ENCODE measurements at regions not wholly inside any gene's neighbourhood (a gene's known extent, or its start where the extent isn't known, plus 50 kb on each side); places are given as distances from the start of the nearest gene placed in this dataset.

- TF ChIP-seq ZNF462 (CRISPR knock-in tag; IDR thresholded peaks at IDR 0.05) (no peak), NANOG (IDR thresholded peaks at IDR 0.05; ENCODE audit: borderline replicate concordance) (no peak), POLR2AphosphoS5 (IDR thresholded peaks at IDR 0.05; ENCODE audit: low read depth) (no peak), ZNF331 (CRISPR knock-in tag; IDR thresholded peaks at IDR 0.05; ENCODE audit: low read depth) (no peak), JUNB (IDR thresholded peaks at IDR 0.05; ENCODE audit: unreplicated experiment) (no peak), EZH2 (IDR thresholded peaks at IDR 0.05; ENCODE audit: low read depth, unreplicated experiment) (no peak), STAT1 (IDR thresholded peaks at IDR 0.05; ENCODE audit: unreplicated experiment) (no peak), REST (IDR thresholded peaks at IDR 0.05; ENCODE audit: unreplicated experiment) (no peak), EZH2phosphoT487 (IDR thresholded peaks at IDR 0.05; ENCODE audit: unreplicated experiment) (no peak), CTCF (conservative IDR thresholded peaks at IDR 0.05; ENCODE audit: low read depth in 2 of 2) (no peak), ETS1 (IDR thresholded peaks at IDR 0.05) (no peak)
Observed at GRCh38 chr14:86955771-86956354, 1037.1 kb downstream of the GALC start (continued).

All from GM23338 (cell line).